GM23338 (cell line): ENCODE measurements at regions not wholly inside any gene's neighbourhood (a gene's known extent, or its start where the extent isn't known, plus 50 kb on each side); places are given as distances from the start of the nearest gene placed in this dataset.

Experiments used
- ATAC-seq: fragments of 200-7000 bp; cut with Tn5 transposase; 3 replicates; pipeline ENCODE4 v1.9.1; 2020
- DNase-seq: peaks from one replicate; pipeline ENCODE4 v3.0.0-alpha.2; 2015; ENCODE audit warnings: low spot score
- H2AFZ ChIP-seq: fragments of 200-600 bp; sonication (generic); 2 replicates; pipeline ENCODE4 v1.8.0; 2016; ENCODE audit warnings: antibody characterized with exemption, mild to moderate bottlenecking, moderate library complexity
- H3F3A ChIP-seq: fragments of 200-600 bp; sonication (generic); replicated peaks from 2 replicates; pipeline ENCODE4 v1.8.0; 2017; ENCODE audit warnings: antibody characterized with exemption, mixed run types, low read depth
- H3K27ac ChIP-seq: fragments of 200-600 bp; sonication (generic); 2 replicates; pipeline ENCODE4 v1.6.1; 2016; ENCODE audit warnings: low read depth
- H3K27me3 ChIP-seq: fragments of 200-600 bp; sonication (generic); 2 replicates; pipeline ENCODE4 v1.8.0; 2016; ENCODE audit warnings: mild to moderate bottlenecking, mixed run types, moderate library complexity; ENCODE audit not compliant: insufficient read depth
- H3K36me3 ChIP-seq: fragments of 200-600 bp; sonication (generic); 2 replicates; pipeline ENCODE4 v1.8.0; 2016; ENCODE audit warnings: mild to moderate bottlenecking; ENCODE audit not compliant: insufficient read depth
- H3K4me1 ChIP-seq: fragments of 200-600 bp; sonication (generic); 2 replicates; pipeline ENCODE4 v1.8.0; 2016; ENCODE audit warnings: mild to moderate bottlenecking, moderate library complexity; ENCODE audit not compliant: insufficient read depth
- H3K4me2 ChIP-seq: fragments of 200-600 bp; sonication (generic); 2 replicates; pipeline ENCODE4 v1.7.1; 2017; ENCODE audit warnings: mixed run types
- H3K4me3 ChIP-seq: fragments of 200-600 bp; sonication (generic); 2 replicates; pipeline ENCODE4 v1.6.1; 2016; ENCODE audit warnings: mixed run types
- H3K79me2 ChIP-seq: fragments of 200-600 bp; sonication (generic); replicated peaks from 2 replicates; pipeline ENCODE4 v1.8.0; 2017; ENCODE audit warnings: mild to moderate bottlenecking; ENCODE audit not compliant: insufficient read depth
- H3K9me2 ChIP-seq: fragments of 200-600 bp; sonication (generic); 2 replicates; pipeline ENCODE4 v1.8.0; 2017; ENCODE audit not compliant: insufficient read depth
- H4K20me1 ChIP-seq: fragments of 200-600 bp; sonication (generic); replicated peaks from 2 replicates; pipeline ENCODE4 v1.8.0; 2017; ENCODE audit warnings: mild to moderate bottlenecking; ENCODE audit not compliant: insufficient read depth
- H3K27ac Mint-ChIP-seq: 2 replicates; pipeline ENCODE4 v1.8.0; 2020; ENCODE audit warnings: inconsistent platforms, mild to moderate bottlenecking, moderate library complexity, mixed read lengths
- H3K27me3 Mint-ChIP-seq: 3 replicates; pipeline ENCODE4 v1.8.0; 2022; ENCODE audit warnings: low read depth, mild to moderate bottlenecking, moderate library complexity, mixed read lengths, inconsistent platforms; ENCODE audit not compliant: insufficient read depth, poor library complexity
- H3K36me3 Mint-ChIP-seq: 3 replicates; pipeline ENCODE4 v1.8.0; 2021; ENCODE audit warnings: low read depth, mild to moderate bottlenecking, inconsistent platforms, moderate library complexity, mixed read lengths
- H3K4me1 Mint-ChIP-seq: 3 replicates; pipeline ENCODE4 v1.8.0; 2020; ENCODE audit warnings: mild to moderate bottlenecking, inconsistent platforms, mixed read lengths
- H3K4me3 Mint-ChIP-seq: 3 replicates; pipeline ENCODE4 v1.8.0; 2021; ENCODE audit warnings: moderate library complexity, mild to moderate bottlenecking, inconsistent platforms, mixed read lengths
- H3K9me3 Mint-ChIP-seq: 3 replicates; pipeline ENCODE4 v1.8.0; 2020; ENCODE audit warnings: moderate library complexity, mild to moderate bottlenecking, inconsistent platforms, mixed read lengths
- CREB1 ChIP-seq: fragments of 250-450 bp; sonication (Bioruptor Pico); IDR thresholded peaks from 2 replicates; pipeline ENCODE4 v1.5.0; 2020; ENCODE audit warnings: low read depth, mild to moderate bottlenecking, moderate library complexity
- CTCF ChIP-seq, 2 experiments: fragments of 200-600 bp in 1 of 2; sonication (generic) in 1 of 2; conservative IDR thresholded peaks; 2 replicates each; pipeline versions ENCODE4 v1.5.1 to v1.6.1; 2016 to 2017; ENCODE audit warnings: antibody characterized with exemption in 2 of 2, low read depth in 2 of 2, mild to moderate bottlenecking in 2 of 2, moderate library complexity in 1 of 2
- ETS1 ChIP-seq: IDR thresholded peaks from 2 replicates; pipeline ENCODE4 v1.6.1; 2016; ENCODE audit warnings: antibody characterized with exemption
- EZH2 ChIP-seq: fragments of 200-600 bp; sonication (generic); IDR thresholded peaks from one replicate; pipeline ENCODE4 v1.8.0; 2017; ENCODE audit warnings: antibody characterized with exemption, mild to moderate bottlenecking, low read depth; ENCODE audit not compliant: unreplicated experiment
- JUNB ChIP-seq: IDR thresholded peaks from one replicate; pipeline ENCODE4 v1.6.1; 2016; ENCODE audit warnings: antibody characterized with exemption; ENCODE audit not compliant: unreplicated experiment
- NANOG ChIP-seq: IDR thresholded peaks from 2 replicates; pipeline ENCODE4 v1.6.1; 2016; ENCODE audit warnings: antibody characterized with exemption, borderline replicate concordance
- POLR2AphosphoS5 ChIP-seq: IDR thresholded peaks from 2 replicates; pipeline ENCODE4 v1.6.1; 2016; ENCODE audit warnings: antibody characterized with exemption, low read depth
- REST ChIP-seq: IDR thresholded peaks from one replicate; pipeline ENCODE4 v1.6.1; 2018; ENCODE audit warnings: antibody characterized with exemption; ENCODE audit not compliant: unreplicated experiment
- STAT1 ChIP-seq: IDR thresholded peaks from one replicate; pipeline ENCODE4 v1.6.1; 2016; ENCODE audit warnings: antibody characterized with exemption; ENCODE audit not compliant: unreplicated experiment
- ZNF114 ChIP-seq: fragments of 250-450 bp; sonication (Bioruptor Pico); IDR thresholded peaks from 2 replicates; pipeline ENCODE4 v1.5.0; 2020; ENCODE audit warnings: mild to moderate bottlenecking, moderate library complexity
- ZNF331 ChIP-seq: fragments of 250-450 bp; sonication (Bioruptor Pico); IDR thresholded peaks from 2 replicates; pipeline ENCODE4 v1.5.0; 2020; ENCODE audit warnings: low read depth, mild to moderate bottlenecking, moderate library complexity
- ZNF462 ChIP-seq: fragments of 250-450 bp; sonication (Bioruptor Pico); IDR thresholded peaks from 2 replicates; pipeline ENCODE4 v1.5.0; 2020; ENCODE audit warnings: mild to moderate bottlenecking, moderate library complexity

GRCh38 chr15:26126819-26127387 is 263.8 kb upstream of the ATP10A start:
- no peak overlapping the region for H3K27ac Mint-ChIP-seq

More at GRCh38 chr15:26126819-26127387, 263.8 kb upstream of the ATP10A start:
- Mint-ChIP-seq H3K4me3 (no peak overlapping the region), H3K36me3 (0 out of 3 replicates have a peak, but pooled peaks cover 2% of the 10 kb centered on the region), H3K27me3 (no peaks in the 10 kb centered on the region), H3K9me3 (no peaks in the 10 kb centered on the region; the same call in 1 of the 3 replicates), H3K4me1 (peaks cover 32% of the 10 kb centered on the region)
- Histone ChIP-seq H3F3A (peaks cover 7% of the 10 kb centered on the region; the same call in 1 of the 2 replicates), H3K4me2 (no peak overlapping the region), H2AFZ (no peak overlapping the region), H3K9me2 (peaks cover 17% of the 10 kb centered on the region), H3K27ac (no peak overlapping the region), H3K4me3 (no peak overlapping the region), H3K79me2 (no peaks in the 10 kb centered on the region), H3K27me3 (no peaks in the 10 kb centered on the region), H4K20me1 (no peaks in the 10 kb centered on the region), H3K4me1 (peaks cover 19% of the 10 kb centered on the region), H3K36me3 (no peaks in the 10 kb centered on the region; the same call in 1 of the 2 replicates)
- no peak for DNase-seq
- no peak for TF ChIP-seq CREB1 (CRISPR knock-in tag)
- TF ChIP-seq CTCF (conservative IDR thresholded peaks at IDR 0.05; ENCODE audit: low read depth in 2 of 2), result no peak
- TF ChIP-seq STAT1, result no peak
- no peak for TF ChIP-seq ZNF462 (CRISPR knock-in tag)
- TF ChIP-seq NANOG, result no peak
- no peak for TF ChIP-seq POLR2AphosphoS5
- no peak for TF ChIP-seq JUNB
- TF ChIP-seq ZNF331, result no peak
- no peak for TF ChIP-seq ZNF114 (CRISPR knock-in tag)
- TF ChIP-seq ETS1, result no peak
- TF ChIP-seq REST, result no peak
- TF ChIP-seq EZH2, result no peak
- ATAC-seq, result no peak
